Ovary (tissue), 3 donors: ENCODE measurements at regions not wholly inside any gene's neighbourhood (a gene's known extent, or its start where the extent isn't known, plus 50 kb on each side); places are given as distances from the start of the nearest gene placed in this dataset.

Experiments
- CTCF ChIP-seq, 3 donors: fragments of 450-650 bp in 2 of 3; fragments of 200-600 bp in 1 of 3; IDR thresholded peaks; one replicate each; pipeline versions ENCODE4 v1.5.1 to v1.8.0; 2016 to 2022; ENCODE audit warnings: antibody characterized with exemption in 3 of 3, mild to moderate bottlenecking in 1 of 3
- EP300 ChIP-seq: sonication (generic); formaldehyde crosslinking; IDR thresholded peaks from one replicate; pipeline ENCODE4 v1.6.1; 2017; ENCODE audit warnings: antibody characterized with exemption
- donor health status: DM: no; HTN: no; CAD: no.

DNA sequence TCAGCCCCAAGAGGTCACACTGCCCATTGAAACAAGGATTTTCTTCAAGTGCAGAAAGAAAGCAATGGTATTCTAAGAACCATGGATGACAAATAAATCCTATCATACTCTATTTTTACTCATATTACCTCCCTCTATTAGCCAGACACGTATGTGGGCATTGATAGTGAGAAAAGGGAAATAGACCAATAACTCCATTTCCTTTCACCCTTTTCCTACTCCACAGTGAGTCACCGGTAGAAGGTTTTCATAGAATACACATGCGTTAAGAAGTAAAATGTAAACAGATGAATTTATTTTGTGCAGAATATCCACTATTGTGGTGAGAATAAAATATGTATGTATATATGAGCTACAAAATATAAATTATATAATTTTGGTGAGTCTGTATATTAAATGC, 568.9 kb upstream of the ADGRL4 start:
- TF ChIP-seq EP300 (no peak), CTCF (IDR thresholded peaks at IDR 0.05) (no peak)
